AG08395 (cell line): ENCODE measurements at regions not wholly inside any gene's neighbourhood (a gene's known extent, or its start where the extent isn't known, plus 50 kb on each side); places are given as distances from the start of the nearest gene placed in this dataset.
"Not testable (repeated sequence)": the region's sequence is repeated elsewhere in the genome, so short reads cannot be mapped to it uniquely, and the experiment has no call there.

ENCODE experiments used
- DNase-seq: peaks from one replicate; pipeline ENCODE4 v3.0.0; 2012; ENCODE audit warnings: mixed read lengths, low spot score

- DNase-seq: no peak
These were observed 453.7 kb upstream of the POT1 start for GRCh38 chr7:125383324-125383723.

- DNase-seq: no peak
These were observed 452.8 kb upstream of the POT1 start for GRCh38 chr7:125382401-125382800.

- DNase-seq: no peak
These were observed 446.3 kb upstream of the POT1 start for GRCh38 chr7:125375942-125376341.

GRCh38 chr7:125370502-125370901 lies 440.9 kb upstream of the POT1 start:
- no peak for DNase-seq

GRCh38 chr7:125363873-125364272 lies 434.2 kb upstream of the POT1 start:
- no peak for DNase-seq

- no peak for DNase-seq
These were observed 429.0 kb upstream of the POT1 start for GRCh38 chr7:125358551-125359167.

- DNase-seq: no peak
These were observed 428.2 kb upstream of the POT1 start for GRCh38 chr7:125357676-125358455.

GRCh38 chr7:125355899-125356298 lies 426.3 kb upstream of the POT1 start:
- no peak for DNase-seq

- no peak for DNase-seq
These were observed 417.6 kb upstream of the POT1 start for GRCh38 chr7:125347269-125347668.

- no peak for DNase-seq
These were observed 408.5 kb upstream of the POT1 start for GRCh38 chr7:125338110-125338509.

GRCh38 chr7:125336326-125336725 lies 406.7 kb upstream of the POT1 start:
- DNase-seq: no peak

- DNase-seq: no peak
These were observed 397.1 kb upstream of the POT1 start for GRCh38 chr7:125326666-125327255.

GRCh38 chr7:125316466-125316865 lies 386.8 kb upstream of the POT1 start:
- no peak for DNase-seq

GRCh38 chr7:125299003-125299765 lies 369.6 kb upstream of the POT1 start:
- DNase-seq: no peak

GRCh38 chr7:125279961-125280360 lies 350.3 kb upstream of the POT1 start:
- DNase-seq: no peak

- no peak for DNase-seq
These were observed 348.7 kb upstream of the POT1 start for GRCh38 chr7:125278318-125278717.

GRCh38 chr7:125274742-125275141 lies 345.1 kb upstream of the POT1 start:
- not testable (repeated sequence) for DNase-seq

GRCh38 chr7:125264174-125264856 lies 334.7 kb upstream of the POT1 start:
- not testable (repeated sequence) for DNase-seq

- DNase-seq: not testable (repeated sequence)
These were observed 329.3 kb upstream of the POT1 start for GRCh38 chr7:125258876-125259417.

GRCh38 chr7:125257617-125258016 lies 328.0 kb upstream of the POT1 start:
- no peak for DNase-seq

GRCh38 chr7:125256446-125256845 lies 326.8 kb upstream of the POT1 start:
- no peak for DNase-seq

GRCh38 chr7:125255810-125256209 lies 326.2 kb upstream of the POT1 start:
- no peak for DNase-seq
